PFSK-1 (cell line): ENCODE measurements at regions not wholly inside any gene's neighbourhood (a gene's known extent, or its start where the extent isn't known, plus 50 kb on each side); places are given as distances from the start of the nearest gene placed in this dataset.

ENCODE experiments used
- FOXP2 ChIP-seq: optimal IDR thresholded peaks from 2 replicates; pipeline ENCODE3; 2011; ENCODE audit warnings: borderline replicate concordance, control low read depth, inconsistent platforms; ENCODE audit not compliant: insufficient read depth; ENCODE audit errors: extremely low read length, extremely low read depth
- POLR2AphosphoS5 ChIP-seq: IDR thresholded peaks from 2 replicates; pipeline ENCODE4 v1.6.1; 2012; ENCODE audit warnings: low read depth, mild to moderate bottlenecking, control low read depth, low read length, moderate library complexity
- SIN3A ChIP-seq: IDR thresholded peaks from 2 replicates; pipeline ENCODE4 v1.6.1; 2012; ENCODE audit warnings: mild to moderate bottlenecking, low read length, moderate library complexity, borderline replicate concordance; ENCODE audit not compliant: insufficient read depth
- TAF1 ChIP-seq: IDR thresholded peaks from 2 replicates; pipeline ENCODE4 v1.6.1; 2012; ENCODE audit warnings: low read length, control low read depth, borderline replicate concordance; ENCODE audit not compliant: insufficient read depth
- TF ChIP-seq, protein P1 (sequence below), 2 experiments: IDR thresholded peaks; 2 replicates each; pipeline versions ENCODE4 v1.6.1 to v1.8.0; 2011 to 2012; ENCODE audit warnings: low read depth in 2 of 2, low read length in 2 of 2, control low read depth in 1 of 2, inconsistent platforms in 1 of 2, mild to moderate bottlenecking in 1 of 2, moderate library complexity in 1 of 2; ENCODE audit not compliant: insufficient read depth in 1 of 2

DNA sequence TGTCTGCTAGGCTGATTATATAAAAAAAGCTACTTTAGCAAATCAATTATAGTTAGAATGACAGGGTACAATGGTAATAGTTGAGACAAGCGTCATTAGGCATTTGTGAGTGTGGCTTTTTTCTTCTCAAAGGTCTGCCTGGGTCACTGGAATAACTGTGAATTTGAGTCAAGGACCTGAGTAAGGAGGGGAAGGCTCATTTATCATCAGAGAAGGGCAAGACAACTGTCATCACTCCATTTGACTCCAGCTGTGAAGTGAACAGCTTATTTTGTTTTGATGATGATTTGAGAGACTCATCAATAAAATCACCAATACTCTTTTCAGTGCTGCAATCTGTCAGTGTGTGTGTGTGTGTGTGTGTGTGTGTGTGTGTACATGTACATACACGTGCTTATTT lies 118.6 kb downstream of the MAT2B start:
- TF ChIP-seq, protein P1, sequence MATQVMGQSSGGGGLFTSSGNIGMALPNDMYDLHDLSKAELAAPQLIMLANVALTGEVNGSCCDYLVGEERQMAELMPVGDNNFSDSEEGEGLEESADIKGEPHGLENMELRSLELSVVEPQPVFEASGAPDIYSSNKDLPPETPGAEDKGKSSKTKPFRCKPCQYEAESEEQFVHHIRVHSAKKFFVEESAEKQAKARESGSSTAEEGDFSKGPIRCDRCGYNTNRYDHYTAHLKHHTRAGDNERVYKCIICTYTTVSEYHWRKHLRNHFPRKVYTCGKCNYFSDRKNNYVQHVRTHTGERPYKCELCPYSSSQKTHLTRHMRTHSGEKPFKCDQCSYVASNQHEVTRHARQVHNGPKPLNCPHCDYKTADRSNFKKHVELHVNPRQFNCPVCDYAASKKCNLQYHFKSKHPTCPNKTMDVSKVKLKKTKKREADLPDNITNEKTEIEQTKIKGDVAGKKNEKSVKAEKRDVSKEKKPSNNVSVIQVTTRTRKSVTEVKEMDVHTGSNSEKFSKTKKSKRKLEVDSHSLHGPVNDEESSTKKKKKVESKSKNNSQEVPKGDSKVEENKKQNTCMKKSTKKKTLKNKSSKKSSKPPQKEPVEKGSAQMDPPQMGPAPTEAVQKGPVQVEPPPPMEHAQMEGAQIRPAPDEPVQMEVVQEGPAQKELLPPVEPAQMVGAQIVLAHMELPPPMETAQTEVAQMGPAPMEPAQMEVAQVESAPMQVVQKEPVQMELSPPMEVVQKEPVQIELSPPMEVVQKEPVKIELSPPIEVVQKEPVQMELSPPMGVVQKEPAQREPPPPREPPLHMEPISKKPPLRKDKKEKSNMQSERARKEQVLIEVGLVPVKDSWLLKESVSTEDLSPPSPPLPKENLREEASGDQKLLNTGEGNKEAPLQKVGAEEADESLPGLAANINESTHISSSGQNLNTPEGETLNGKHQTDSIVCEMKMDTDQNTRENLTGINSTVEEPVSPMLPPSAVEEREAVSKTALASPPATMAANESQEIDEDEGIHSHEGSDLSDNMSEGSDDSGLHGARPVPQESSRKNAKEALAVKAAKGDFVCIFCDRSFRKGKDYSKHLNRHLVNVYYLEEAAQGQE (IDR thresholded peaks at IDR 0.05; ENCODE audit: insufficient read depth in 1 of 2, low read depth in 2 of 2, low read length in 2 of 2), result no peak
- no peak for TF ChIP-seq TAF1
- no peak for TF ChIP-seq SIN3A
- TF ChIP-seq POLR2AphosphoS5, result no peak

DNA sequence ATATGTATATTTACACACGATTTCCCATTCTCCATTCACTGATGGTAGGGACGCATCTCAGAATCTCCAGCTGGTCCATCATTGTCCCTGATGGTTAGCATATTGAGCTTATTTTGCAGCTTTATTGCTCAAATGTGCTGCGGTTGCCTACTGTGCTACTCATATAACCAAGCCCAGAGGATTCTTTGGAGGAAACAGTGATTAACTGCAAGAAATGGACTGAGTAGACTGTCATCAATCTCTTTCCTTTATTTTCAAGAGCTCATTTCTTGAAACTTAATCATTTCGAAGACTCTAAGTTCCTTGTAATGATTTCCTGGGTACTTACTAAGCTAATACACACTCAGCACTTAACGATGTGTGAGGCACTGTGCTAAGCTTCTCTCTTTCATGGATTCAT lies 119.0 kb downstream of the MAT2B start:
- no peak for TF ChIP-seq FOXP2
- no peak for TF ChIP-seq TAF1
- no peak for TF ChIP-seq POLR2AphosphoS5
- TF ChIP-seq SIN3A, result no peak
- TF ChIP-seq, protein P1 (IDR thresholded peaks at IDR 0.05; ENCODE audit: insufficient read depth in 1 of 2, low read depth in 2 of 2, low read length in 2 of 2), result no peak

DNA sequence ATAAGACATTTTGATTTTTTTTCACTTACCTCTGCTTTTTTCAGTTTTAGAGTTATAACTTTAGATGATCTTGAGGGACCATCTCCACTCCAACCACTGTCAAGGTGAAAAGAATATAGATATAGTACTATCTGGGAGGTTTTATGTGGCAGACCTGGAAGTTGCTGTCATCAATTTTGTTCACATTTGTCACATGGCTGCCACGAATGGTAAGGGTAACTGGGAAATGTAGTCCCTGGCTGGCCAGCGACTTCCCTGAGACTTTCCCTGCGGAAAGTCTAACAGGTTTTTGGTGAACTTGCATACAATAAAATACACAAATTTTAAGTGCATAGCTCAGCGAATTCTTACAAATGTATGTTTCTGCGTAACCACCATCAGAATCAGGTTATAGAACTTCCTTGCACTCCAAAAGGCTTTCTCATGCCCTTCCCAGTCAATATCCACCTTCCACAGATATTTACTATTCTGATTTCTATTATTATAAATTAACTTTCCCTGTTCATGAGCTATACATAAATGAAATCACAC lies 121.5 kb downstream of the MAT2B start:
- TF ChIP-seq, protein P1 (IDR thresholded peaks at IDR 0.05; ENCODE audit: insufficient read depth in 1 of 2, low read depth in 2 of 2, low read length in 2 of 2), result no peak
- TF ChIP-seq FOXP2 (no peak), POLR2AphosphoS5 (no peak), SIN3A (no peak), TAF1 (no peak)

DNA sequence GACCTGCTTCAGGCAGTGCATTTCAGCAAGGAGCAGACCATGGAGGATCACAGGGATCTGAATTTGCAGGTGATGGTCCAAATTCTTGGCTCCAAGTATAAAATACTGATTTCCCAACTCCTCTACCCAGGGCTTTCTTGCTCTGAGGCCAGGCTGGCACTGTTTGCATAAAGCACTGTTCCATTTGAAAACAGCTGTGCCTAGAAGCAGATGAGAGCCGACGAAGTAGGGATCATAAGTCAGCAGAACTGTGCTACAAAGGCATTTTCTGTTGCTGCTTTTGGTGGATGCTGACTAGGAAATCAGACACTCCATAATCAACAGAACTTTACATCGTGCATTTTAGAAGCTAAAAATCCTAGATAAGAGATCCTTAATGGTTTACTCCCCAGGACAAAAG lies 126.4 kb downstream of the MAT2B start:
- TF ChIP-seq SIN3A (no peak), TAF1 (no peak), FOXP2 (no peak), POLR2AphosphoS5 (no peak)
- TF ChIP-seq, protein P1 (IDR thresholded peaks at IDR 0.05; ENCODE audit: insufficient read depth in 1 of 2, low read depth in 2 of 2, low read length in 2 of 2), result no peak

DNA sequence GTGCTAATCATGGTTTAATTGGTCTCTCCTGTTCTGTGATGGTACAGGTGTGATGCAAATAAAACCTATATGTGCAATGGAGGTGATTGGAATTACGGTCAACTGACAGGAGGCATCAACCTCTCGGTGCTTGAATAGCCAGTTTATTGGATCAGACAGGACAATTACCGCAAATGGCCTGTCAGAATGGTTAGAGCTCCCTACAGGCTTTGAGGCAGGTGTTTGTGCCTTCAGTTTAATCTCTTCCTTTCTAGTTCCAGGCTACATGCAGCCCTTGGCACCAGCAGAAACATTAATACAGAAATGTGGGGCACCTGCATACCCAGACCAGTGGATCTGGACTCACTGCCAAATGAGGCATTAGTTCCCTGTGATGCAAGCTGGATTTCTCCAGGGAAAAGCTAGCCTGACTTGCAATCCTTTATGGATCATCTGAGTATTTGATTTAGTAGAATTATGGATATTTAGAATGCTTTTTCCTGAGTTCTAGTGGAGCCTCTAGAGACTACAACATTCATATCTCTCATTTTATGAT lies 128.6 kb downstream of the MAT2B start:
- TF ChIP-seq FOXP2, result no peak
- TF ChIP-seq, protein P1 (IDR thresholded peaks at IDR 0.05; ENCODE audit: insufficient read depth in 1 of 2, low read depth in 2 of 2, low read length in 2 of 2), result no peak
- TF ChIP-seq TAF1, result no peak
- TF ChIP-seq POLR2AphosphoS5, result no peak
- no peak for TF ChIP-seq SIN3A
